ENCODE measurements at regions not wholly inside any gene's neighbourhood (a gene's known extent, or its start where the extent isn't known, plus 50 kb on each side); places are given as distances from the start of the nearest gene placed in this dataset.
"Not testable (repeated sequence)": the region's sequence is repeated elsewhere in the genome, so short reads cannot be mapped to it uniquely, and the experiment has no call there.

DNA sequence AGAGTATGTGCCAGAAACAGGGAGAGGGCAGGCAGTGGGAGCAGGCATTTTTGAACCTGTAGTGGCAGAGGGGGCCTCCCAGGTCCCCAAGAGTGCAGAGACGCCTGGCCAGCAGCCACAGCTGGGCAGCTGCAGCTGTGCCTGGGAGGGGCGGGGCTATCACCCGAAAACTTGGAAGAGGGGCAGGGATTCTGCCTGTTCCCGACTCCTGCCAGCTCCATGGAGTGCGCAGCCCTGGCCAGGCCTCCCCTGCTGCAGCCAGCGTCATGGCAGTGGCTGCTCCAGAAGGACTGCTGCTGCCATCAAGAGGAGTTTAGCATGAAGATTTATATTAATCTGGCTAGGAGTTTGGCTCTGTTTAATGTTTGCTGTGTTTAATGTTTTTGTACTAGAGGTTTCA is 532.1 kb upstream of the PITX2 start:
- ATAC-seq = no peak
- DNase-seq = no peak

DNA sequence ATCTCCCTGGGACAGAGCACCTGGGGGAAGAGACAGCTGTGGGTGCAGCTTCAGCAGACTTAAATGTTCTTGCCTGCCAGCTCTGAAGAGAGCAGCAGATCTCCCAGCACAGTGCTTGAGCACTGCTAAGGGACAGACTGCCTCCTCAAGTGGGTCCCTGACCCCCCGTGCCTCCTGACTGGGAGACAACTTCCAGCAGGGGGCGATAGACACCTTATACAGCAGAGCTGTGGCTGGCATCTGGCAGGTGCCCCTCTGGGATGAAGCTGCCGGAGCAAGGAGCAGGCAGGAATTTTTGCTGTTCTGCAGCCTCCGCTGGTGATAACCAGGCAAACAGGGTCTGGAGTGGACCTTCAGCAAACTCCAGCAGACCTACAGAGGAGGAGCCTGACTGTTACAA is 541.7 kb upstream of the PITX2 start:
- ATAC-seq = not testable (repeated sequence)
- peak; percentile 3 for DNase-seq

DNA sequence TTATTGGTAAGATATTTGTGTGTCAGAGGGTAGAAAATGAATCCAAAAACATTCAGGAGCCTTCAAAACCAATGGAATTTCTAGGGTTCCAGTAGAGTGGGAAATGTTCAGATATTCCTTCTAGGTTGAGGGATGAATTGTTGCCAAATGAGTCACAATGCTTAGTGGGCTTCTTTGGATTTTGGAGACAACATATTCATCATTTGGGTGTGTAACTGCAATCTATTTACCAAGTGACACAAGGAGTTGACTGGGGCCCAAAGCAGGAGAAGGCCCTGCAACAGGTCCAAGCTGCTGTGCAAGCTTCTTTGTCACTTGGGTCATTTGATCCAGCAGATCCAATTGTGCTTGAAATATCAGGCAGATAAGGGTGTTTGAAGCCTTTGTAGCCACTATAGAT is 551.5 kb upstream of the PITX2 start:
- no peak for DNase-seq
- ATAC-seq = no peak

DNA sequence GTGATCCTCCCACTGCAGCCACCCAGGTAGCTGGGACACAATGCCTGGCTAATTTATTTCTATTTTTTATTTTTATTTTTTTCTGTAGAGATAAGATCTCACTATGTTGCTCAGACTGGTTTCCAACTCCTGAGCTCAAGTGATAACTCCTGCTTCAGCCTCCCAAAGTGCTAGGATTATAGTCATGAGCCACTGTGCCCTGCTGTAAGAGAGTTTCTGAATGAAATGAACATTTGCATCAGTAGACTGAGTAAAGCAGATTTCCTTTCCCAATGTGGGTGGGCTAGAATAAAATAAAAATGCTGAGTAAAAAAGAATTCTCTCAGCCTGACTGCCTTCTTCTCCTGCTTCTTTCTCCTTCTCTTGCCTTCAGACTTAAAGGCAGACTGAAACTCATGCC is 555.4 kb upstream of the PITX2 start:
- ATAC-seq (no peak), DNase-seq (no peak)

DNA sequence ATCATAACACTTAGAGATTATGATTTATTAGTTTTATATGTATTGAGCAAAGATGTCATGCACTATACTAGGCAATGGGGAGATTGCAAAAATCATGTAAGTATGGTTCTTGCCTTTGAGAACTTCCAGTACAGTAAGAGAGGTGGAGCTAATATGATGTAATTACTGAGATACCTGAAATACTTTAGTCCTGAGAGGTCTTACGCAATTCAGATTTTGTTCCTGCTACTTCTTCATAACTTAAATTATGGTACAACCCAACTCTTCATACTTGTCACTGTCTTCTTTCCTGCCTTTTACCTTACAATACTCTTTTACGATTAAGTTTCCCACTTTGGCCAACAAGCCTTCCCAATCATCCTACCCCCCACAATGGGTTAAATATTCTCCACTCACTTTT is 564.2 kb upstream of the PITX2 start:
- DNase-seq = no peak
- ATAC-seq = no peak

DNA sequence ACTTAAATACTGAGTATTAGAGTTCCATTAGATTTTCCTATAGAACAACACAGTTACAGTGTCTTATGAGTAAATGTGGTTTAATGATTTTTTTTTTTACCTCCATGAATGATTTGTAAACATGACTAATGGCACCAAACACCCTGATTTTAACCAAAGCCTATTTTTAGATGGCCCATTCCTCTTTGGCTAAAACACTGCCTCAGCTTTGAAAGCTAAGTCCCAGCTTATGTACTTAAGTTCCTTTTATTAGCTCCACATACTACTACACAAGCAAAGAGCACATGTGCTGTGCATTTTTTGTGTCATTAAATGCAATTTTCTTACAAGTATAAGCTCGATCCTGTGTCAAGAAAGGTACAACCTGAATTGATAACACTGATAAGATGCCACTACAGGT is 575.6 kb upstream of the PITX2 start:
- ATAC-seq = no peak

DNA sequence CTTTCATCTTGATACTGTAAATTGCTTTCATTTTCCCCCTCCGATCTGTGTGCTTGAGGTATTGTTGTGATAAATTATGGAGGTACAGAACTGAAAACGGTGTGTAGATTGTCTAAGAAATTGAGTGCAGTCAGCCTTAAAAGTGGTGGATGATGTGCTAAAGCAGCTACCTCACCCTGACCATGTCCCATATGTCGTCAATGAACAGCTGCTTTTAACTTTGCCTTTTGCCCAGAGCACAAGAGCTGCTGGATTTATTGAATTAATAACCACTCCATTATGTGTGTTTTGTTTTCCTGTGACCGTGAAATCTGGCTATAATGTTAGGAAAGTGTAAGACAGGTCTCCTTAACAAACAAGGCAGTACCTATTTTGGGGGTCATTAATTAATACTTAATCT is 581.9 kb upstream of the PITX2 start:
- no peak for DNase-seq
- no peak for ATAC-seq

More for the DNA sequence above, 575.6 kb upstream of the PITX2 start:
- no peak for DNase-seq

DNA sequence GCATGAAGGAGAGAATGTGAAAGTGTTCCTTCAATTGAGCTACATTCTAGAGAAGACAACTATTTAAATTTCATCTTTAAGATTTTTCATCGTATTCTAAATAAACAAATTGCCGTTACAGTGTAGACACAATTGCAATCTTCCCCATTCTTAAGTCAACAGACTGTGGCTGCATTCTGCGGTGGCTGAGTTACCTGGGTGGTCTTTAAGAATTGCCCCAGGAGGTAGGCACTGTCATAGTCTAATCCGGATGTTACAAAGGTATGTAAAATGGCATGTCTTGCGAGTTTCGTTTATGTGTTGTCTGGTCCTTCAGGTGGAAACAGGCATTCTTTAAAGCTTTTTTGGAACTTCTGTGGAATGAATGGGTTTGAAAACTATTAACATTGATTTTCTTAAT is 586.1 kb upstream of the PITX2 start:
- ATAC-seq = no peak
- DNase-seq = no peak

DNA sequence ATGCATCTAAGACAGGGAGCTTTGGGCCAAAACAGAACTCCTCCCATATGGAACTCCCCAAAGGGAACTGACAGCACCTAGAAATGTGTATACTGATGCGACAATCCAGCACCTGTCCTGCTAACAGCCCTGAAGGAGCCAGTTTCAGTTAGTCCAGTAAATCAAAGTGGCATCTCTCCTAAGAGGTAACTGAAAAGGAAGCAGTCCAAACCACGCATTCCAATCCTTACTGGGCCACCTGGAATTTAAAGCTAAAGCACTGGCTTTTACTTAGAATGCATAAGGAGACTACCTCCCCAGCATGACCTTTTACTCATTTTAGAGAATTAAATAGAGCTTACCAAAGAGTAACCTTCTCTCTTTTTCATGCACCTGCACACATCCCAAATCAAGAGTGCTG is 586.8 kb upstream of the PITX2 start:
- no peak for DNase-seq
- ATAC-seq = no peak

DNA sequence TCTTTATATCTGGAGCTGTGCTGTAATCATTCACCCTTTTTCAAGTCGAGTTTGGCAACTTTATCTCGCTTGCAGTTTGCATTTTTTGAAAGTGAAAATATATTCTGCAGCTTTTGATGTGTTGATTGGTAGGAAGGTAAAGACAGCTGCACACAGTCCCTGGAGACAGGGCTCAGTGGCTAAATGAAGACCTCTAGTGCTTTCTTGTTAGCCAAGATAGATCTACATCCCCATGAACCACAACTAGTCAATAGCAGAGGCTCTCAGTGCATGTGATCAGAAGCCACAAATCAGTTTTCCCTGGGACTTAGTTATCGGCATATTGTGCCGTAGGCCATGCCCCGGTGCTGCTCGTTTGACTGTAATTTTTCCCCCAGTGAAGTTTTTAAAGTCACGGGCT is 587.7 kb upstream of the PITX2 start:
- ATAC-seq = no peak
- DNase-seq = no peak

DNA sequence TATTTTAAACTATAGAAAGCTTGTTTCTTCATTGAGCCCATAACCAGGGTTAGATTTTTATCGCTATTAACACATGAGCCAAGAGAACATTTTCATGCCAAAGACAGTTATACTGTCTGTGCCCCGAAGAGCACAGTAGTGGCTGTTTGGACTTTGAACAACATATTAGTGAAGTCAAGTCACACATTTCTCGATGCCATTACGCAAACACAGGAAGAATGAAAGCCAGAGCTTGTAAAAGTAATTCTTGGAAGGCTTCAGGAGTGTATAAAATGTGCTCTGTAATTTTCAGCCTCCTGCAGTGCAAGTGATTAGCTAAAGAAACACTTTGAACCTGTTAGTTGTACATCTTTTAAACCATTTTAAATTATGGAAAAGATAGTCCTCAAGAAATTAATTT is 590.7 kb upstream of the PITX2 start:
- DNase-seq (no peak), ATAC-seq (no peak)

DNA sequence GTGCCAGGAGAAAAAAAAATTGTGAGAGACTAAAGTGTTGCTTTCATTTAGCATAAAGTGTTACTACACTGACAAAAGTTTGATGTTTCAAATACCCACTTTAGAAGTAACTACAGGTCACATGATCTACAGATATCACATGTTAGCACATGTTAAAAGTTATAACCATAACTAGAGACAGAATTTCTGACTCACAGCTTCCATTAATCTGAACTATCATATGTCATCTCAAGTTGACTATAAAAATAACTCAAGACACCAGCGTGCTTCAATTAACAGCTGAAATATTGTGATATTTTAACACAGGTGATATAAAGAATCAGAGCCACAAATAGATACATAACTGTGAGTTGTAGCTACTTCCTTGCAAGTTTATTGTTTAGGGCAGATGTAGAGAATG is 591.5 kb upstream of the PITX2 start:
- no peak for ATAC-seq
- DNase-seq = no peak

DNA sequence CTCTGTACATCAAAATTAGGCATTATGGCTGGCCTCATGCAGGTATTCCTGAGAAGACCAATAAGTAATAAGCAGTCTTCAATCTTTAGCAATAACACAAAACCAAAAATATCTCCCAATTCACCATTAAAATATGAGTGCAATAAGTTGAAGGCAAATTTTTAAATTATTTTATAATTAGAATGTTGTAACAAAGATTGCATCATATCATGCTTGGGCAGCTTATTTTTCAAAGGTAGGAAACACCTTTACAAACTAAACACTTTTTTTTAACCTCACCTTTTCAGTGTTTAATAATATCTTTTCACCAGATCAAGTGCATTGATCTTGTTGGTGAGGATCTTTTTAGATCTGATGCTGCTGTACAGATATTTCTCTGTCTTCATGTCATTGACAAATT is 592.9 kb upstream of the PITX2 start:
- ATAC-seq (no peak), DNase-seq (no peak)

DNA sequence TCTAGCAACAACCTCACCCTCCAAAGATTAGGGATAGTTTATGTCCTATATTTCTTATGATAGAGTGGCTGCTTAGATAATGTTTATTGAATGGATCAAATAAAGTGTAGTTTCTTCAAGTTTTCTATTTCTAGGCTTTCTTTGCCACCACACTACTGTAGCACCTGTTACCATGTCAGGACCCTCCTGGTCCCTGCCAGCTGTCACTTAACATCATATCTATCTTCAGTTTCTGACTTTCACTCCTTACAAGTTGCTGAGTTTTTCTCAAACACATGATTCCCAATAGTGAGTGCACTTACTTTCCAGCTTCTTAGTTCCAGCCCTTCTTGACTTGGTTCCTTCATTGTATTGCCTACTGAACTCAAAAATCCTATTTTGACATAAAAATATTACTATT is 593.9 kb upstream of the PITX2 start:
- ATAC-seq (no peak), DNase-seq (no peak)

DNA sequence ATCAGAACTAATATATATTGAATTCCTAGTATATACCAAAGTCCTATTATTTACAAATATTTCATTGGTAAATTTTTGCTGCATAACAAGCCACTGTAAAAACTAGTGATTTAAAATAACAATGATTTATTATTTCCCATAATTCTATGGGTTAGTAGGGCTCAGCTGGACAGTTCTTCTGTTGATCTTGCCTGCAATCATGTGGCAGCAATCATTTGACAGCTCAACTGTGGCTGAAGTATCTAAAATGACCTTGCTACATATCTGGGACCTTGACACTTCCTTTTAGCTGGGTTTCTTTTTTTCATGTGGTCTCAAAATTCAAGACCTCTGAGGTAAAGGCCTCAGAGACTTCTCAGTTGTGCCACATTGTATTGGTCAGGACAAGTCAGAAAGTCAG is 598.5 kb upstream of the PITX2 start:
- DNase-seq (no peak), ATAC-seq (no peak)

DNA sequence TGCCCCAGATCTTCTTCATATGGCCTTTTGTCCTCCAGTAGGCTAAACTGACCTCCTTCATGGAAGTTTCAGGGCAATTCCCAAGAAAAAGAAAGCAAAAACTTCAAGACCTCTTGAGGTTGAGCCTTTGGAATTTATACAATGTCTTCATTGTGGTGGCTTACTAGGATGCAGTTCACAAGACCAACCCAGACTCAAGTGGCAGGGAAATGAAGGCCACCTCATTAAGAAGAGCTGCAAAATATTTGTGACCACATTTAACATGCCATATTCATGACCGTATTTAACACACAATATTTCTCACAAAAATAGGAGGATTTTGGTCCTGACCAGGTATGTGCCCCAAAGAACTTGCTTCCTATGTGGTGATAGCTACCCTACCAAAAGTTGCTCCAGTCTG is 605.5 kb upstream of the PITX2 start:
- ATAC-seq = no peak
- DNase-seq = no peak

DNA sequence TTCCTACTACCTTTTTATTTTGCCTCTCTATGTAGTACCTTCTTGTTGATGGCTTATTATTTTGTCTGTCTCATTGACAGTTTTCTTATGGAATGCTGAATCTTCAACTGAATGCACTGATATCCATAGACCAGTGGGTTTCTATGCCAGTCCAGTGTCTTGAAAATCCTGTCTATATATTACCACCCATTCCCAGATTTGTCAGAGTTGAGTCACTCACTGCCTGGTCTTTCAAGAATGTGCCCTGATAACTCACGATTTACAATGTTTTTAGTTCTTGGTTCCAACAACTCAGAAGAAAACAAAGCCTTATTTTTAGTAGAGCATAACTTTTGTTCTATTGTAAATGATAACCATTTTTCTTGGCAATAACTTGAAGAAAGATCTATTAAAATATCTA is 606.0 kb upstream of the PITX2 start:
- DNase-seq (no peak), ATAC-seq (no peak)

DNA sequence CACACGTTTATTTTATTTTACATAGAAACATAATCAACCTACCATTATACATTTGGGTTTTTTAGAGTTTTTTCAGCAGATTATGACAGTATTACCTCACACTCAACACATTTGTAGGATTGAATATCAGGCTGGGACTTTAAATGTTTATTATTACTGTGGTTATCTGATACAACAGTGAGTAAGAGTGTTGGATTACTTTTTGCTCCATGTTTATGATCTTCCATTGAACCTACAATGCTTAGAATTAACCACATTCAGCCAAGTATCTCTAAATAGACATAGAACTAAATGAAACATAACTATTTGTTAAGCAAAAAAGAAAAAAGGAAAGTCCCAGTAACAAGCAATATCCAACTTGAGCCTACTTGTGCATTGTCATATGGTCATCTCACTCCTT is 607.4 kb upstream of the PITX2 start:
- DNase-seq (no peak), ATAC-seq (no peak)

DNA sequence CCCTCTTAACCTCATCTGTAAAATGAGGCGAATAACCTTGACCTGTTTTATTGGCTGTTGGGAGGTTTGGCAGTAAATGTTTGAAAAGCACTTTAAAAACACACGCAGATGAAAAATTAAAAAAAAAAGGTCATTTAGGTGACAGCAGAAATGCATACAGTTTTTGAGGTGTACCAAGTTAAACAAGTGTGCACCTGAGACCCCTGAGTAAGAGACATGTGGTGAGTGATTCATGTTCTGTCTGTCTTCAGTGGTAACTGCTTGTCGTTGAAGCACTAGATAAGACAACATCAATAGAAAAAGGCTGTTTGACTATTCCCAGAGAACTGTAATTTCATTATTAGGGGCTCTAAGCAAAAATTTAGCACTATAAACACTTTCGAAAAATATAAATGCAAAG is 608.4 kb upstream of the PITX2 start:
- DNase-seq = no peak
- ATAC-seq = no peak

DNA sequence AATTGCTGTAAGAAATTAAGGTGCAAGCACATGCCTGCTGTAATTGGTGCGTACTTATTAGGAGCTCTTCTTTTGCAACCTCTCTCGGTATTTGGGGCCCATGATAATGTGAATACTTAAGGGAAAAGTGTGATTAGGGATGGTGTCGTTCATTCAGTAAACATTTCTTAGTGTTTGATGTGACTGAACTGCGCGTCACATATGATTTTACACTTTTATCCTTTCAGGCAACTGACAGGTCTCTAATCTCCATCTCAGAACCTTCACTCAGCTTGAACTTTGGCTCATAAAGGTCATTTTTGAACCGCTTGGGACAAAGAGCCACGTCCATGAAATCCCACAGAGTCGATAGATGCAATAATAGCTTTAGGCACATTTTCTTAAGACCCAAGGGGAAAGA is 612.1 kb upstream of the PITX2 start:
- ATAC-seq (no peak), DNase-seq (no peak)

DNA sequence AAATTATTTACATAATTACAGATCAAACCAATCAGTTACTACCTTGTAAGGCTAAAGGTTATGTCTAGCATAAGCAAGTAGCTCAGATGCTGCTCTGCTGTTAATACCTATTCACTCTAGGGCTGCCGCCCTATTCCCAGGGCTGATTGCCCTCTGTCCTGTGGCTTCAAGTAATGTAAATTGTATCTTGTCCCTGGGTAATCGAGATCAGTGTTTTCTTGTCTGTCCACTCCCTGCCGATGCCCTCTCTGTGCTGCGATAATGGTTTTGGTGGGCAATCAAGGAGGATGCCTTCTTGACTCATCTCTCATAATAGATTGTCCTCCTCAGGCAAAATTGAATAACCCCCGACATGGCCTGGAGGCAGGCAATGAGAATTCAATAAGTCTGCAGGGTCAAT is 641.0 kb upstream of the PITX2 start:
- no peak for ATAC-seq
- no peak for DNase-seq

DNA sequence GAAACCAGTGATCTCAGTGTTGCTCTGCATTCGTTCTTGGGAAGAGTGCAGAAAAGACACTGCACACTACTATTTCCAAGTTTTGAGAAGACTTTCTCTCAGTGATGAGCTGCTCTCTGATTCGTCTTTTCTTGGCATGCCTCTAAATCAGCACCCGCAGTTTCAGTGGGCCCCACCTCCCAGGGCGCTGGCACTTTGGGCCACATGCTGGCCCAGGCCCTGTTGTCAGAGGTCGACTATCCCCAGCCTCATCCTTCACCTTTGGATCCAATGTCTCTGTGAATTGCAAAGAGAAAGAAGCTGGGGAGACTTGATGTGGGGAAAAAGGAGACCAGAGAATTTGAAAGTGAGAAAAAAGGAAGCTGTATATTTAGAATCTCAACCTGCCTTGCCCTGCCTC is 644.1 kb upstream of the PITX2 start:
- no peak for DNase-seq
- no peak for ATAC-seq

DNA sequence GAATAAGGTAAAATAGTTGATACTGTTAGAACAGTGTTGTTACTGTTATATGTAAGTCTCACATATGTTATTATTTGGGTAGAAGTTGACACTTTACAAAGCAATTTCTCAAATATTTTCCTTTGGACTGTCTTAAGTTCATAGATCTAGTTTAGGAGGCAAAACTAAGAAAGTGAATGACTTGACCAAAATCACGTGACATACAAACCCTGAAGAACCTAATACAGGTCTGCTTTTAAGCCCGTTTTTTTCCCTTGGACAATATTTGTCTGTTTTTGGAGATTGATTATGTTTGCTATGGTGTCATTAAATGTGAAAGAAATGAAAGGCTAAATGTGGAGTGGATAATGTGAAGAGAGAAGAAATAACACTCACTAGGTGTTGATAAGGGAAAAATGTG is 644.9 kb upstream of the PITX2 start:
- ATAC-seq (no peak), DNase-seq (no peak)

DNA sequence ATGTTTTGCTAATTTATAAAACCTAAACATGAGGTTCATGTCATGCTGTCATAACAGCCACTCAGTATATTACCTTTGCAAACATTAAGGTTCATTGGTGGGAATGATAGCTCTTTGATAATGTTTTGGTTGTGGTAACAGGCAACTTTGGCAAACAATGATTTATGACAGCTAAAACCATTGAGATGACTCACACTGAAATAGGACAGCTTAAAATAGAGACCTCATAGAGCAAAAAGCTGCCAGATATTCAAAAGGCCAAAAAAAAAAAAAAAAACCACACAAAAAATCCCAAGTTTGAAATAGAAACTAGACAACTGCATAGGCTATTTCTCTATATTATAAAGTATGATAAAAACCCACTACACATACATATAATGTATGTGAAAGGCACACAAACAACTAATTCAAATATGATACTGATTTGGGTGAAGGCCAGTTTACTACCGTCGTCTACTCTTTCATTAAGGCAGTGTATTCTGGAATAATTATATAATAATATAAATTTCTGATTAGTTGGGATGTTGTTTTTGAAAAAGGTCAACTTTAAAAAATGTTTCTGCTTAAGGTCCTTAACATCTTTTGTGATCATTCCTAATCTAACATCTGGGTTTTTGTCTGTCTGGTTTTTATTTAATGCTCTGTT is 646.0 kb upstream of the PITX2 start:
- ATAC-seq = no peak
- DNase-seq = no peak

DNA sequence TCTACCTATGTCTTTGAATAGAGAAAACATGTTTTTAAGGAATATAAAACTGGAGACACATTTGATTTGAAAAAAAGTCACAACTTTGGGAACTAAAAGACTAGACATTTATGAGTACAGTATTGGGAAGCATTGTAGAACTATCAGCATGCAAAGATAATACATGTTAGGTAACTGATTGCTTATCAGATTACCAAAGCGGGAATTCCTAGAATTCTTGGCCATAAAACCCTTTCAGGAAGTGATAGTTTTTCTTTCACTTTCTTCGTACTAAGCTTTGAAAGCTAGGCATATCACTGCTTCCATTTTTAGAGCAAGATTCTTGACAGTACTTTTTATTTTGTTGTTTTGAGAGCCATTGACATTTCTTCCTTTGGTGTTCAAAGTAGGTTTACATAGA is 646.6 kb upstream of the PITX2 start:
- DNase-seq = no peak
- ATAC-seq = no peak
